ENCODE measurements at regions not wholly inside any gene's neighbourhood (a gene's known extent, or its start where the extent isn't known, plus 50 kb on each side); places are given as distances from the start of the nearest gene placed in this dataset.

- TF ChIP-seq, protein P1, sequence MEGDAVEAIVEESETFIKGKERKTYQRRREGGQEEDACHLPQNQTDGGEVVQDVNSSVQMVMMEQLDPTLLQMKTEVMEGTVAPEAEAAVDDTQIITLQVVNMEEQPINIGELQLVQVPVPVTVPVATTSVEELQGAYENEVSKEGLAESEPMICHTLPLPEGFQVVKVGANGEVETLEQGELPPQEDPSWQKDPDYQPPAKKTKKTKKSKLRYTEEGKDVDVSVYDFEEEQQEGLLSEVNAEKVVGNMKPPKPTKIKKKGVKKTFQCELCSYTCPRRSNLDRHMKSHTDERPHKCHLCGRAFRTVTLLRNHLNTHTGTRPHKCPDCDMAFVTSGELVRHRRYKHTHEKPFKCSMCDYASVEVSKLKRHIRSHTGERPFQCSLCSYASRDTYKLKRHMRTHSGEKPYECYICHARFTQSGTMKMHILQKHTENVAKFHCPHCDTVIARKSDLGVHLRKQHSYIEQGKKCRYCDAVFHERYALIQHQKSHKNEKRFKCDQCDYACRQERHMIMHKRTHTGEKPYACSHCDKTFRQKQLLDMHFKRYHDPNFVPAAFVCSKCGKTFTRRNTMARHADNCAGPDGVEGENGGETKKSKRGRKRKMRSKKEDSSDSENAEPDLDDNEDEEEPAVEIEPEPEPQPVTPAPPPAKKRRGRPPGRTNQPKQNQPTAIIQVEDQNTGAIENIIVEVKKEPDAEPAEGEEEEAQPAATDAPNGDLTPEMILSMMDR (IDR thresholded peaks at IDR 0.05 in 2 of 3, conservative IDR thresholded peaks at IDR 0.05 in 1 of 3; ENCODE audit: control insufficient read depth in 2 of 3, extremely low read depth in 1 of 3, insufficient read depth in 1 of 3, low read depth in 3 of 3, low read length in 3 of 3) = no peak
- TF ChIP-seq EGR1 (IDR thresholded peaks at IDR 0.05; ENCODE audit: borderline replicate concordance in 1 of 2, low read depth in 2 of 2, low read length in 2 of 2) (no peak), POLR2AphosphoS5 (IDR thresholded peaks at IDR 0.05; ENCODE audit: low read length) (no peak), CEBPB (IDR thresholded peaks at IDR 0.05; ENCODE audit: borderline replicate concordance in 1 of 2, low read depth in 2 of 2, low read length in 2 of 2) (no peak), USF1 (IDR thresholded peaks at IDR 0.05; ENCODE audit: borderline replicate concordance, extremely low read length, insufficient read depth, low read depth, low read length) (no peak), POLR2A (IDR thresholded peaks at IDR 0.05; ENCODE audit: low read depth, low read length) (no peak), CEBPZ (IDR thresholded peaks at IDR 0.05; ENCODE audit: low read depth, low read length) (no peak), EZH2 (IDR thresholded peaks at IDR 0.05; ENCODE audit: borderline replicate concordance, control insufficient read depth, low read depth, low read length) (no peak), FOS (IDR thresholded peaks at IDR 0.05; ENCODE audit: borderline replicate concordance, extremely low read depth, insufficient read length) (no peak), ASH2L (IDR thresholded peaks at IDR 0.05; ENCODE audit: borderline replicate concordance, low read depth) (no peak), SRF (IDR thresholded peaks at IDR 0.05; ENCODE audit: low read depth in 2 of 2, low read length in 2 of 2) (no peak)
Observed at GRCh38 chr5:164998142-164998541, 1492.7 kb downstream of the MAT2B start.

Measured in GM12878 (cell line).